Sigmoid colon (tissue), 3 donors: ENCODE measurements at regions not wholly inside any gene's neighbourhood (a gene's known extent, or its start where the extent isn't known, plus 50 kb on each side); places are given as distances from the start of the nearest gene placed in this dataset.

Experiments used
- POLR2A ChIP-seq, 2 donors: fragments of 450-650 bp; IDR thresholded peaks; one replicate each; pipeline ENCODE4 v1.6.1; 2016; ENCODE audit warnings: antibody characterized with exemption in 2 of 2, mild to moderate bottlenecking in 2 of 2, moderate library complexity in 2 of 2
- TF ChIP-seq, protein P1 (sequence below), 4 experiments: fragments of 450-650 bp in 3 of 4; fragments of 200-600 bp in 1 of 4; IDR thresholded peaks; one replicate each; pipeline ENCODE4 v1.5.1; 2016 to 2019; ENCODE audit warnings: antibody characterized with exemption in 4 of 4, mild to moderate bottlenecking in 3 of 4, moderate library complexity in 2 of 4

DNA sequence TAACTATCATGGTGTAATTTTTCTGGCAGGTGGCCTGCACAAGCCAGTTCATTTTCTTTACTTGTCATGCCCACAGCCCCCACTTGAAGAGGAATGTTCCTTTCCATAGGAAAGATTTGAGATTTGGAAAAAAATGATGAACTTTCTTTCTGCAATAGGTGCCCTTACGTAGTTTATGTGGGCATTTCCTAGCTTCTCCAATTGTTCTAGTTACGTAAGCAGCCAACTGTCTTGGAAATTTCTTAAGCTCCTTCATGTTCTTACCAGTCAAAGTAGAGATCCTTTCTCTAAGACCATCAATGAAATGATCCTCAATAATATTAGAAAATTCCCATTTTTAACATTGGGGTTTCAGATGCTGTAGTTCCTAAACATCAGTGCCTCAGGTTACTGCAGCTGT lies 109.5 kb upstream of the F3 start:
- TF ChIP-seq, protein P1, sequence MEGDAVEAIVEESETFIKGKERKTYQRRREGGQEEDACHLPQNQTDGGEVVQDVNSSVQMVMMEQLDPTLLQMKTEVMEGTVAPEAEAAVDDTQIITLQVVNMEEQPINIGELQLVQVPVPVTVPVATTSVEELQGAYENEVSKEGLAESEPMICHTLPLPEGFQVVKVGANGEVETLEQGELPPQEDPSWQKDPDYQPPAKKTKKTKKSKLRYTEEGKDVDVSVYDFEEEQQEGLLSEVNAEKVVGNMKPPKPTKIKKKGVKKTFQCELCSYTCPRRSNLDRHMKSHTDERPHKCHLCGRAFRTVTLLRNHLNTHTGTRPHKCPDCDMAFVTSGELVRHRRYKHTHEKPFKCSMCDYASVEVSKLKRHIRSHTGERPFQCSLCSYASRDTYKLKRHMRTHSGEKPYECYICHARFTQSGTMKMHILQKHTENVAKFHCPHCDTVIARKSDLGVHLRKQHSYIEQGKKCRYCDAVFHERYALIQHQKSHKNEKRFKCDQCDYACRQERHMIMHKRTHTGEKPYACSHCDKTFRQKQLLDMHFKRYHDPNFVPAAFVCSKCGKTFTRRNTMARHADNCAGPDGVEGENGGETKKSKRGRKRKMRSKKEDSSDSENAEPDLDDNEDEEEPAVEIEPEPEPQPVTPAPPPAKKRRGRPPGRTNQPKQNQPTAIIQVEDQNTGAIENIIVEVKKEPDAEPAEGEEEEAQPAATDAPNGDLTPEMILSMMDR (IDR thresholded peaks at IDR 0.05): no peak
- no peak for TF ChIP-seq POLR2A (IDR thresholded peaks at IDR 0.05)
